ENCODE measurements at regions not wholly inside any gene's neighbourhood (a gene's known extent, or its start where the extent isn't known, plus 50 kb on each side); places are given as distances from the start of the nearest gene placed in this dataset.
"Not testable (repeated sequence)": the region's sequence is repeated elsewhere in the genome, so short reads cannot be mapped to it uniquely, and the experiment has no call there.

GRCh38 chr1:182166321-182166720 is 104.8 kb upstream of the ZNF648 start:
- Histone ChIP-seq H3K27ac (no peak overlapping the region), H3K27me3 (ENCODE audit: insufficient read depth, low read depth, severe bottlenecking) (no peaks in the 10 kb centered on the region), H3K36me3 (no peaks in the 10 kb centered on the region), H3K4me3 (ENCODE audit: low read depth, low read length) (no peak overlapping the region), H3K9me3 (ENCODE audit: severe bottlenecking) (no peaks in the 10 kb centered on the region)
- no peak for TF ChIP-seq CTCF (IDR thresholded peaks at IDR 0.05; ENCODE audit: low read depth, low read length)
- DNase-seq = no peak

- no peaks in the 10 kb centered on the region for H3K27me3 ChIP-seq (ENCODE audit: insufficient read depth, low read depth, severe bottlenecking)
- no peak for TF ChIP-seq CTCF (IDR thresholded peaks at IDR 0.05; ENCODE audit: low read depth, low read length)
Measured at GRCh38 chr1:182164273-182164672, 102.8 kb upstream of the ZNF648 start.

GRCh38 chr1:182163821-182164223 is 102.3 kb upstream of the ZNF648 start:
- H3K36me3 ChIP-seq = no peaks in the 10 kb centered on the region

More at GRCh38 chr1:182164273-182164672, 102.8 kb upstream of the ZNF648 start:
- Histone ChIP-seq H3K36me3 (no peaks in the 10 kb centered on the region), H3K9me3 (ENCODE audit: severe bottlenecking) (no peaks in the 10 kb centered on the region), H3K4me3 (ENCODE audit: low read depth, low read length) (no peak overlapping the region), H3K27ac (no peak overlapping the region)
- DNase-seq = no peak

GRCh38 chr1:182159443-182159842 is 97.9 kb upstream of the ZNF648 start:
- H3K36me3 ChIP-seq = no peaks in the 10 kb centered on the region
- no peak overlapping the region for H3K4me3 ChIP-seq (ENCODE audit: low read depth, low read length)
- no peaks in the 10 kb centered on the region for H3K27me3 ChIP-seq (ENCODE audit: insufficient read depth, low read depth, severe bottlenecking)
- TF ChIP-seq CTCF (IDR thresholded peaks at IDR 0.05; ENCODE audit: low read depth, low read length) = no peak
- no peaks in the 10 kb centered on the region for H3K9me3 ChIP-seq (ENCODE audit: severe bottlenecking)
- H3K27ac ChIP-seq = no peak overlapping the region
- DNase-seq = no peak

More at GRCh38 chr1:182163821-182164223, 102.3 kb upstream of the ZNF648 start:
- no peaks in the 10 kb centered on the region for H3K9me3 ChIP-seq (ENCODE audit: severe bottlenecking)
- TF ChIP-seq CTCF (IDR thresholded peaks at IDR 0.05; ENCODE audit: low read depth, low read length) = no peak
- no peaks in the 10 kb centered on the region for H3K27me3 ChIP-seq (ENCODE audit: insufficient read depth, low read depth, severe bottlenecking)
- no peak overlapping the region for H3K27ac ChIP-seq
- DNase-seq = no peak
- H3K4me3 ChIP-seq (ENCODE audit: low read depth, low read length) = no peak overlapping the region

GRCh38 chr1:182157187-182157586 is 95.7 kb upstream of the ZNF648 start:
- no peaks in the 10 kb centered on the region for H3K9me3 ChIP-seq (ENCODE audit: severe bottlenecking)
- no peak overlapping the region for H3K27ac ChIP-seq
- no peak for DNase-seq
- no peak for TF ChIP-seq CTCF (IDR thresholded peaks at IDR 0.05; ENCODE audit: low read depth, low read length)
- no peak overlapping the region for H3K4me3 ChIP-seq (ENCODE audit: low read depth, low read length)
- H3K27me3 ChIP-seq (ENCODE audit: insufficient read depth, low read depth, severe bottlenecking) = no peaks in the 10 kb centered on the region
- no peaks in the 10 kb centered on the region for H3K36me3 ChIP-seq

GRCh38 chr1:182154425-182154824 is 92.9 kb upstream of the ZNF648 start:
- not testable (repeated sequence) for H3K27ac ChIP-seq; H3K4me3 ChIP-seq (ENCODE audit: low read depth, low read length); H3K27me3 ChIP-seq (ENCODE audit: insufficient read depth, low read depth, severe bottlenecking); H3K9me3 ChIP-seq (ENCODE audit: severe bottlenecking); DNase-seq; H3K36me3 ChIP-seq
